ENCODE measurements at regions not wholly inside any gene's neighbourhood (a gene's known extent, or its start where the extent isn't known, plus 50 kb on each side); places are given as distances from the start of the nearest gene placed in this dataset.

DNA sequence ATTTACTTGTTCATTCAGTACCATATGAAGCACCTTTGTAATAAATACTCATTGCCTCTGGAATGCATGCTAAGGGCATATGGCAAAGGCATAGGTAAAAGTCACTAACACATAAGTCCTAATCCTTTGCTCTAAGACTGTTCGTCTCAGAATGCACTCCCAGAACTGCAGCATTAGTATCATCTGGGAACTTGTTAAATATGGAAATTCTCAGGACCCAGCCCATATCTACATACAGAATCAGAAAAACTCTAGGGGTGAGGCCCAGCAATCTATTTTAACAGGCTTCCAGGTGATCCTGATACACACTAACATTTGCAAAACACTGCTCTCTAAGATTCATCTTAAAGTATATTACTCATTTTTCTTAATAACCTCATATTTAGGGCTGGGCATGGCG lies 113.8 kb upstream of the CDH6 start:
- Histone ChIP-seq H3K18ac (ENCODE audit: insufficient read length, low read depth, low read length) (no peak overlapping the region), H3K79me1 (ENCODE audit: insufficient read depth, low read depth, low read length, poor library complexity, severe bottlenecking) (no peaks in the 10 kb centered on the region), H2BK5ac (ENCODE audit: insufficient read length, low read length) (no peak overlapping the region), H3K23ac (ENCODE audit: insufficient read length, low read depth, low read length) (no peak overlapping the region), H3T11ph (ENCODE audit: low read length) (no peak overlapping the region), H3K56ac (ENCODE audit: insufficient read length, low read depth, low read length) (no peak overlapping the region), H3K4me1 (ENCODE audit: insufficient read depth, low read length) (no peaks in the 10 kb centered on the region), H3K14ac (ENCODE audit: insufficient read depth, low read length) (no peak overlapping the region), H2BK120ac (ENCODE audit: low read depth, low read length, poor library complexity, severe bottlenecking) (no peak overlapping the region), H3K9ac (ENCODE audit: extremely low read depth, insufficient read length, low read length) (no peak overlapping the region), H2BK15ac (ENCODE audit: low read depth, low read length) (no peak overlapping the region), H3K9me3 (ENCODE audit: control insufficient read depth, low read depth, low read length) (no peaks in the 10 kb centered on the region), H3K23me2 (ENCODE audit: insufficient read length, low read depth, low read length, poor library complexity, severe bottlenecking) (no peaks in the 10 kb centered on the region), H3K27ac (ENCODE audit: insufficient read length, low read depth, low read length) (no peak overlapping the region), H2AK5ac (ENCODE audit: insufficient read length, low read length) (no peak overlapping the region), H4K20me1 (ENCODE audit: control insufficient read depth, insufficient read depth, insufficient read length) (no peaks in the 10 kb centered on the region), H4K5ac (ENCODE audit: insufficient read length, low read depth, low read length) (no peak overlapping the region), H4K8ac (replicated peaks; ENCODE audit: insufficient read length, low read depth, low read length) (no peak overlapping the region), H2BK20ac (ENCODE audit: low read depth, low read length, poor library complexity, severe bottlenecking) (no peak overlapping the region), H2BK12ac (ENCODE audit: insufficient read length, low read depth, low read length) (no peak overlapping the region), H3K79me2 (ENCODE audit: insufficient read depth, low read length) (no peaks in the 10 kb centered on the region), H3K4me2 (ENCODE audit: insufficient read depth, insufficient read length, low read length) (no peak overlapping the region), H4K91ac (ENCODE audit: insufficient read length, low read depth, low read length) (no peak overlapping the region), H2AFZ (ENCODE audit: low read length) (no peak overlapping the region), H3K27me3 (ENCODE audit: insufficient read depth, low read length) (no peaks in the 10 kb centered on the region), H3K4ac (ENCODE audit: low read depth, low read length) (no peak overlapping the region)
- H3K4me1 Mint-ChIP-seq = peaks cover 14 to 15% of the 10 kb centered on the region in 2 experiments
- H3K27ac Mint-ChIP-seq = 0 out of 7 replicates have a peak overlapping the region, but pooled peaks of 1 of the 3 experiments have one; percentile 16
- H3K36me3 Mint-ChIP-seq (ENCODE audit: insufficient read depth in 1 of 3, low read depth in 3 of 3) = peaks cover 9 to 11% (median 10%) of the 10 kb centered on the region in 3 experiments
- TF ChIP-seq, protein P1, sequence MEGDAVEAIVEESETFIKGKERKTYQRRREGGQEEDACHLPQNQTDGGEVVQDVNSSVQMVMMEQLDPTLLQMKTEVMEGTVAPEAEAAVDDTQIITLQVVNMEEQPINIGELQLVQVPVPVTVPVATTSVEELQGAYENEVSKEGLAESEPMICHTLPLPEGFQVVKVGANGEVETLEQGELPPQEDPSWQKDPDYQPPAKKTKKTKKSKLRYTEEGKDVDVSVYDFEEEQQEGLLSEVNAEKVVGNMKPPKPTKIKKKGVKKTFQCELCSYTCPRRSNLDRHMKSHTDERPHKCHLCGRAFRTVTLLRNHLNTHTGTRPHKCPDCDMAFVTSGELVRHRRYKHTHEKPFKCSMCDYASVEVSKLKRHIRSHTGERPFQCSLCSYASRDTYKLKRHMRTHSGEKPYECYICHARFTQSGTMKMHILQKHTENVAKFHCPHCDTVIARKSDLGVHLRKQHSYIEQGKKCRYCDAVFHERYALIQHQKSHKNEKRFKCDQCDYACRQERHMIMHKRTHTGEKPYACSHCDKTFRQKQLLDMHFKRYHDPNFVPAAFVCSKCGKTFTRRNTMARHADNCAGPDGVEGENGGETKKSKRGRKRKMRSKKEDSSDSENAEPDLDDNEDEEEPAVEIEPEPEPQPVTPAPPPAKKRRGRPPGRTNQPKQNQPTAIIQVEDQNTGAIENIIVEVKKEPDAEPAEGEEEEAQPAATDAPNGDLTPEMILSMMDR (conservative IDR thresholded peaks at IDR 0.05) = no peak
- DNase-seq = no peak
- no peaks in the 10 kb centered on the region; the same call in 1 of the 2 replicates for H3K27me3 Mint-ChIP-seq (ENCODE audit: low read depth)
- WGBS (ENCODE audit: extremely low coverage, insufficient read length, low lambda C conversion rate) = no CpG with 5 or more reads among the region's 2 CpGs
- H3K9me3 Mint-ChIP-seq = peaks cover 10 to 12% of the 10 kb centered on the region in 2 experiments
- no peak overlapping the region for H3K4me3 Mint-ChIP-seq

Measured in H9 (cell line).